ENCODE measurements at regions not wholly inside any gene's neighbourhood (a gene's known extent, or its start where the extent isn't known, plus 50 kb on each side); places are given as distances from the start of the nearest gene placed in this dataset.
"Not testable (repeated sequence)": the region's sequence is repeated elsewhere in the genome, so short reads cannot be mapped to it uniquely, and the experiment has no call there.

DNA sequence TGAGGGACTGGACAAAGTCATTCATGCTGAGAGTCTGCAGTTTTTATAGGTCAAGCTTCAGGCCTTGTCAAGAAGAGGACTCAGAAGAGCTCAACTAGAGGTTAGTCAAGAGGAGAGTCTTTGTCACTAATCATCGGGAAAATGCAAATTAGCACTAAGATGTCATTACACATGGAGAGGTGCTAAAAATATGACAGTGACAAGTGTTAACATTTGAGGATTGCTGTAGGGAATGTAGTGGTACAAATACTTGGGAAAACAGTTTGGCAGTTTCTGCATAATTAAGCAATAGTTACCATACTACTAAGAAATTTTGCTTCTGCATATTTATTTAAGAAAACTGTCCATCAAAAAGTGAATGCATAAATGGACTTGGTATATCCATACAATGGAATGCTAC lies 60.9 kb upstream of the CSRP2 start:
- no peak overlapping the region for H3K4me3 ChIP-seq (ENCODE audit: low read length)
- TF ChIP-seq, protein P1, sequence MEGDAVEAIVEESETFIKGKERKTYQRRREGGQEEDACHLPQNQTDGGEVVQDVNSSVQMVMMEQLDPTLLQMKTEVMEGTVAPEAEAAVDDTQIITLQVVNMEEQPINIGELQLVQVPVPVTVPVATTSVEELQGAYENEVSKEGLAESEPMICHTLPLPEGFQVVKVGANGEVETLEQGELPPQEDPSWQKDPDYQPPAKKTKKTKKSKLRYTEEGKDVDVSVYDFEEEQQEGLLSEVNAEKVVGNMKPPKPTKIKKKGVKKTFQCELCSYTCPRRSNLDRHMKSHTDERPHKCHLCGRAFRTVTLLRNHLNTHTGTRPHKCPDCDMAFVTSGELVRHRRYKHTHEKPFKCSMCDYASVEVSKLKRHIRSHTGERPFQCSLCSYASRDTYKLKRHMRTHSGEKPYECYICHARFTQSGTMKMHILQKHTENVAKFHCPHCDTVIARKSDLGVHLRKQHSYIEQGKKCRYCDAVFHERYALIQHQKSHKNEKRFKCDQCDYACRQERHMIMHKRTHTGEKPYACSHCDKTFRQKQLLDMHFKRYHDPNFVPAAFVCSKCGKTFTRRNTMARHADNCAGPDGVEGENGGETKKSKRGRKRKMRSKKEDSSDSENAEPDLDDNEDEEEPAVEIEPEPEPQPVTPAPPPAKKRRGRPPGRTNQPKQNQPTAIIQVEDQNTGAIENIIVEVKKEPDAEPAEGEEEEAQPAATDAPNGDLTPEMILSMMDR (conservative IDR thresholded peaks at IDR 0.05; ENCODE audit: low read depth, low read length), result no peak
- DNase-seq (ENCODE audit: low read depth), result no peak

DNA sequence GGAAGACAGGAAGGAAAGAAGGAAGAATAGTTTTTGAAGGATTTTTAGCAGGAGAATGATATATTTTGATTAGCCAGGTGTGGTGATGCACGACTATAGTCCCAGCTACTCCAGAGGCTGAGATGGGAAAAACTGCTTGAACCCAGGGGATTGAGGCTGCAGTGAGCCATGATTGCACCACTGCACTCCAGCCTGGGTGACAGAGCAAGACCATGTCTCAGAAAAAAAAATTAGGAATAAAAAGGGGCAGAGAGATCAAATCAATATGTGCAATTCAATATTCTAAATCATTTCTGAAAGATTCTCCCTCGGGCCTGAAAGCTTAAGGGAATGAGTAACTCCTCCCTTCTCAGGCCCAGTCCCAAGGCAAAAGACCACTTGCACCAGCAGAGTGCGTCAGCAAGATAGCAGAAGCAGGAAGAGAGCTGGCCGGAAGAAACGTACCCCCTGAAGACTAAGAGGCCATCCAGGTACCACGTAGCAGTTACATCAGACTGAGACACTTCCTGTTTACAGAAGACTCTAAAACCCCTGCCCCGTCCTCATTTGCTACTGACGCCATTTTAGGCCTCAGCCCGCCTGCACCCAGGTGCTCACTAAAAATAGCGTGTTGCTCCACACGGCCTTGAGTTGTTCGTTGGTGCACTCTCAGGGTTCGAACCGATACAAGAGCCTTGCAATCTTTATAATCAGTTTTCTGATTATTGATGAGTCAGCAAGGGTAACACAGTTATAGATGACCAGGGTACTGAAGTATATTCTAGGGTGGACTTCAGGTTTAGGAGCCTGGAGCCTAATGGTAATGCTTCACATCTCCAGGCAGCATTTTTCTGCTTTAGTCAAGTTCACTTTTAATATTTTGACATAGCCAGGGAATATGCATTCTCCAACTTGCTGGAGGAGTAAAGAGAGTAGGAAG lies 57.7 kb upstream of the CSRP2 start:
- no peak overlapping the region for H3K4me3 ChIP-seq (ENCODE audit: low read length)
- TF ChIP-seq, protein P1 (conservative IDR thresholded peaks at IDR 0.05; ENCODE audit: low read depth, low read length), result no peak
- no peak for DNase-seq (ENCODE audit: low read depth)

DNA sequence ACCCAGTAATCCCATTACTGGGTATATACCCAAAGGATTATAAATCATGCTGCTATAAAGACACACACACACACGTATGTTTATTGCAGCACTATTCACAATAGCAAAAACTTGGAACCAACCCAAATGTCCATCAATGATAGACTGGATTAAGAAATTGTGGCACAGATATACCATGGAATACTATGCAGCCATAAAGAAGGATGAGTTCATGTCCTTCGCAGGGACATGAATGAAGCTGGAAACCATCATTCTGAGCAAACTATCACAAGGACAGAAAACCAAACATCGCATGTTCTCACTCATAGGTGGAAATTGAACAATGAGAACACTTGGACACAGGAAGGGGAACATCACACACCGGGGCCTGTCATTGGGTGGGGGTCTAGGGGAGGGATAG lies 54.6 kb upstream of the CSRP2 start:
- not testable (repeated sequence) for H3K4me3 ChIP-seq (ENCODE audit: low read length)

DNA sequence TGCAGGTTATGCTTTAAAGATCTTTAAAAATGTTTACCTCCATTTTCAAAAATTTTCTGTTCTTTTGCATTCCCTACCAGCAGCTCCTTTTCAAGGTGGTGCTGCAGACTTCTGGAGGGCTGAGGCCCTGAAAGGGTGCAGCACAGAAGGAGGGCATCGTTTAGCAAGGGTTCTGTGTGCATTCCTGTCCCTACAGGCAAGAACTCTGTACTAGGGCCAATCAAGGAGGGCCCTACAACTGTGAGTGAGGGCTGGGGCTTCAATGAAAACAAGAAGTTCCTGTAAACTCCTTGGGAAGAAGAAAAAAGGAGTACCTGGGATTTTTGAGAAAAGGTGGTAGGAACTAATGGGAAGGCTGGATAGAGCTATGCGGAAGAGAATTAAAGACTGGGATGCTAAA lies 50.7 kb upstream of the CSRP2 start:
- TF ChIP-seq, protein P1 (conservative IDR thresholded peaks at IDR 0.05; ENCODE audit: low read depth, low read length), result no peak
- no peak for DNase-seq (ENCODE audit: low read depth)
- no peak overlapping the region for H3K4me3 ChIP-seq (ENCODE audit: low read length)

More for the DNA sequence above, 54.6 kb upstream of the CSRP2 start:
- DNase-seq (ENCODE audit: low read depth), result not testable (repeated sequence)

Data from retinal pigment epithelial cell (primary cell).